Common myeloid progenitor, CD34-positive (primary cell): ENCODE measurements at regions not wholly inside any gene's neighbourhood (a gene's known extent, or its start where the extent isn't known, plus 50 kb on each side); places are given as distances from the start of the nearest gene placed in this dataset.

Experiments used
- CTCF ChIA-PET: fragments of 350-600 bp; sonication (Branson Sonifier 250); formaldehyde crosslinking; loops from one replicate; lab custom pipeline; 2021; ENCODE audit warnings: antibody characterized with exemption; lab: Charles Lee
- POLR2A ChIA-PET: fragments of 350-600 bp; sonication (Branson Sonifier 250); formaldehyde crosslinking; loops from one replicate; lab custom pipeline; 2021; ENCODE audit warnings: antibody characterized with exemption; lab: Charles Lee
- DNase-seq, 3 donors: peaks; one replicate each; pipeline versions ENCODE4 v3.0.0 to v3.0.0-alpha.2; 2013
- H3K27ac ChIP-seq, 2 experiments: 1 replicate in 1 of 2; 2 replicates in 1 of 2; pipeline ENCODE4 v1.7.0; 2013; ENCODE audit warnings: inconsistent platforms in 2 of 2, low read length in 2 of 2, mild to moderate bottlenecking in 2 of 2, low read depth in 1 of 2, moderate library complexity in 1 of 2; ENCODE audit not compliant: severe bottlenecking in 2 of 2, insufficient read depth in 1 of 2, poor library complexity in 1 of 2
- H3K27me3 ChIP-seq, 5 experiments: replicated peaks in 2 of 5; 1 replicate in 3 of 5; 2 replicates in 2 of 5; pipeline versions ENCODE4 v1.6.1 to v1.7.0; 2013; ENCODE audit warnings: low read length in 4 of 5, mild to moderate bottlenecking in 2 of 5, moderate library complexity in 2 of 5, inconsistent platforms in 1 of 5; ENCODE audit not compliant: insufficient read depth in 5 of 5, control insufficient read depth in 4 of 5
- H3K36me3 ChIP-seq, 4 experiments: 1 replicate in 2 of 4; 2 replicates in 2 of 4; pipeline versions ENCODE4 v1.6.1 to v1.7.0; 2013; ENCODE audit warnings: low read length in 3 of 4, control low read depth in 1 of 4, mild to moderate bottlenecking in 1 of 4; ENCODE audit not compliant: control insufficient read depth in 4 of 4, insufficient read depth in 4 of 4
- H3K4me1 ChIP-seq, 4 experiments: 1 replicate in 3 of 4; 2 replicates in 1 of 4; pipeline versions ENCODE4 v1.6.1 to v1.7.1; 2013; ENCODE audit warnings: low read length in 3 of 4, mild to moderate bottlenecking in 3 of 4, control low read depth in 1 of 4, inconsistent platforms in 1 of 4, moderate library complexity in 1 of 4; ENCODE audit not compliant: control insufficient read depth in 4 of 4, insufficient read depth in 4 of 4; ENCODE audit errors: control extremely low read depth in 1 of 4
- H3K4me3 ChIP-seq, 7 experiments: 1 replicate in 4 of 7; 2 replicates in 3 of 7; pipeline versions ENCODE4 v1.5.1 to v1.7.0; 2013; ENCODE audit warnings: mild to moderate bottlenecking in 7 of 7, low read length in 6 of 7, moderate library complexity in 6 of 7, inconsistent platforms in 2 of 7, low read depth in 2 of 7, control low read depth in 1 of 7; ENCODE audit not compliant: insufficient read depth in 4 of 7, control insufficient read depth in 1 of 7; ENCODE audit errors: extremely low read depth in 1 of 7
- H3K9me3 ChIP-seq, 5 experiments: 1 replicate in 4 of 5; 2 replicates in 1 of 5; pipeline versions ENCODE4 v1.6.1 to v1.7.1; 2013; ENCODE audit warnings: low read length in 4 of 5, mild to moderate bottlenecking in 2 of 5, inconsistent platforms in 1 of 5, low read depth in 1 of 5, moderate library complexity in 1 of 5; ENCODE audit not compliant: control insufficient read depth in 4 of 5, insufficient read depth in 2 of 5; ENCODE audit errors: control extremely low read depth in 1 of 5
- WGBS: methylation state at CpG from one replicate; pipeline ENCODE4 v1.1.5; 2013; ENCODE audit not compliant: insufficient coverage; 5-methylcytosine and 5-hydroxymethylcytosine counted together

GRCh38 chr13:73962284-73962683 lies 171.9 kb downstream of the KLF12 start:
- POLR2A ChIA-PET: no interaction called here
- no CpG with 5 or more reads among the region's 5 CpGs for WGBS
- CTCF ChIA-PET: no interaction called here
- DNase-seq: no peak
- Histone ChIP-seq H3K27ac (no peak overlapping the region), H3K4me1 (peaks cover 0 to 3% (median under 1%) of the 10 kb centered on the region in 4 experiments), H3K27me3 (no peaks in the 10 kb centered on the region), H3K4me3 (no peak overlapping the region), H3K9me3 (peaks cover 0 to 5% (median 0%) of the 10 kb centered on the region in 5 experiments), H3K36me3 (no peaks in the 10 kb centered on the region)

- POLR2A ChIA-PET: no interaction called here
- H3K27me3 ChIP-seq: no peaks in the 10 kb centered on the region
These were observed 173.0 kb downstream of the KLF12 start for GRCh38 chr13:73961181-73961580.

GRCh38 chr13:73960474-73960873 lies 173.7 kb downstream of the KLF12 start:
- H3K27me3 ChIP-seq: no peaks in the 10 kb centered on the region
- no peak overlapping the region for H3K4me3 ChIP-seq
- H3K27ac ChIP-seq: no peak overlapping the region
- H3K4me1 ChIP-seq: peaks cover 0 to 3% (median under 1%) of the 10 kb centered on the region in 4 experiments
- peaks cover 0 to 5% (median 0%) of the 10 kb centered on the region in 5 experiments for H3K9me3 ChIP-seq
- CTCF ChIA-PET: no interaction called here
- POLR2A ChIA-PET: no interaction called here
- no peaks in the 10 kb centered on the region for H3K36me3 ChIP-seq
- no peak for DNase-seq
- WGBS: no CpG with 5 or more reads among the region's 1 CpG

More at GRCh38 chr13:73961181-73961580, 173.0 kb downstream of the KLF12 start:
- DNase-seq: no peak
- Histone ChIP-seq H3K27ac (peak overlapping the region in 1 of 2 experiments; percentile 14), H3K36me3 (no peaks in the 10 kb centered on the region), H3K4me1 (peaks cover 0 to 3% (median under 1%) of the 10 kb centered on the region in 4 experiments), H3K4me3 (no peak overlapping the region), H3K9me3 (peaks cover 0 to 5% (median 0%) of the 10 kb centered on the region in 5 experiments)
- 46% methylated on average over 3 of the region's 4 CpGs for WGBS
- CTCF ChIA-PET: no interaction called here

GRCh38 chr13:73958657-73959397 lies 175.4 kb downstream of the KLF12 start:
- H3K27me3 ChIP-seq: no peaks in the 10 kb centered on the region
- ChIA-PET CTCF (no interaction called here), POLR2A (no interaction called here)
- no peak overlapping the region for H3K4me3 ChIP-seq
- H3K4me1 ChIP-seq: peaks cover 0 to 3% (median under 1%) of the 10 kb centered on the region in 4 experiments
- DNase-seq: no peak
- no peaks in the 10 kb centered on the region for H3K36me3 ChIP-seq
- 100% methylated on average over 6 of the region's 8 CpGs for WGBS
- no peak overlapping the region for H3K27ac ChIP-seq
- H3K9me3 ChIP-seq: peaks cover 0 to 5% (median 0%) of the 10 kb centered on the region in 5 experiments

- no peak for DNase-seq
- no peak overlapping the region for H3K4me3 ChIP-seq
- peaks cover 0 to 3% (median 2%) of the 10 kb centered on the region in 4 experiments for H3K4me1 ChIP-seq
- ChIA-PET POLR2A (no interaction called here), CTCF (no interaction called here)
- H3K9me3 ChIP-seq: peaks cover 0 to 5% (median 0%) of the 10 kb centered on the region in 5 experiments
- 97% methylated on average over 4 of the region's 5 CpGs for WGBS
- no peaks in the 10 kb centered on the region for H3K36me3 ChIP-seq
- no peaks in the 10 kb centered on the region for H3K27me3 ChIP-seq
- H3K27ac ChIP-seq: no peak overlapping the region
These were observed 176.3 kb downstream of the KLF12 start for GRCh38 chr13:73957889-73958288.

- H3K9me3 ChIP-seq: peaks cover 0 to 4% (median 0%) of the 10 kb centered on the region in 5 experiments
- H3K4me1 ChIP-seq: peaks cover 0 to 6% (median 5%) of the 10 kb centered on the region in 4 experiments
- ChIA-PET CTCF (no interaction called here), POLR2A (no interaction called here)
- no peaks in the 10 kb centered on the region for H3K36me3 ChIP-seq
- no peak overlapping the region for H3K4me3 ChIP-seq
- H3K27ac ChIP-seq: no peak overlapping the region
- DNase-seq: no peak
- WGBS: 100% methylated on average over 1 of the region's 1 CpG
- H3K27me3 ChIP-seq: no peaks in the 10 kb centered on the region
These were observed 177.3 kb downstream of the KLF12 start for GRCh38 chr13:73956795-73957408.

- 100% methylated on average over 1 of the region's 2 CpGs for whole genome bisulfite sequencing
- POLR2A ChIA-PET: no interaction called here
These were observed 178.2 kb downstream of the KLF12 start for GRCh38 chr13:73955977-73956500.

More at GRCh38 chr13:73955977-73956500, 178.2 kb downstream of the KLF12 start:
- no peak overlapping the region for H3K4me3 ChIP-seq
- H3K9me3 ChIP-seq: no peaks in the 10 kb centered on the region
- peaks cover 0 to 6% (median 3%) of the 10 kb centered on the region in 4 experiments for H3K4me1 ChIP-seq
- CTCF ChIA-PET: no interaction called here
- H3K36me3 ChIP-seq: no peaks in the 10 kb centered on the region
- H3K27ac ChIP-seq: no peak overlapping the region
- H3K27me3 ChIP-seq: no peaks in the 10 kb centered on the region
- no peak for DNase-seq
